GM19035 (cell line): ENCODE measurements at regions not wholly inside any gene's neighbourhood (a gene's known extent, or its start where the extent isn't known, plus 50 kb on each side); places are given as distances from the start of the nearest gene placed in this dataset.
"Not testable (repeated sequence)": the region's sequence is repeated elsewhere in the genome, so short reads cannot be mapped to it uniquely, and the experiment has no call there.

ENCODE experiments used
- ATAC-seq: cut with Tn5 transposase; IDR thresholded peaks from one replicate; pipeline ENCODE4 v1.9.1; 2021; ENCODE audit not compliant: unreplicated experiment

GRCh38 chr21:15564907-15565306 lies 164.9 kb upstream of the USP25 start:
- ATAC-seq: no peak

GRCh38 chr21:15566703-15567102 lies 163.1 kb upstream of the USP25 start:
- no peak for ATAC-seq

GRCh38 chr21:15567191-15567590 lies 162.6 kb upstream of the USP25 start:
- no peak for ATAC-seq

- no peak for ATAC-seq
Measured at GRCh38 chr21:15568516-15568915, 161.3 kb upstream of the USP25 start.

GRCh38 chr21:15586752-15587427 lies 142.9 kb upstream of the USP25 start:
- no peak for ATAC-seq

GRCh38 chr21:15592271-15592860 lies 137.4 kb upstream of the USP25 start:
- ATAC-seq: no peak

GRCh38 chr21:15592957-15593356 lies 136.8 kb upstream of the USP25 start:
- no peak for ATAC-seq

- no peak for ATAC-seq
Measured at GRCh38 chr21:15601390-15601789, 128.4 kb upstream of the USP25 start.

GRCh38 chr21:15604413-15604812 lies 125.4 kb upstream of the USP25 start:
- ATAC-seq: no peak

- no peak for ATAC-seq
Measured at GRCh38 chr21:15614766-15615165, 115.0 kb upstream of the USP25 start.

GRCh38 chr21:15616864-15617574 lies 112.8 kb upstream of the USP25 start:
- no peak for ATAC-seq

- ATAC-seq: no peak
Measured at GRCh38 chr21:15617964-15618363, 111.8 kb upstream of the USP25 start.

GRCh38 chr21:15620892-15621291 lies 108.9 kb upstream of the USP25 start:
- no peak for ATAC-seq

- no peak for ATAC-seq
Measured at GRCh38 chr21:15624646-15625045, 105.1 kb upstream of the USP25 start.

- ATAC-seq: no peak
Measured at GRCh38 chr21:15625363-15625762, 104.4 kb upstream of the USP25 start.

- ATAC-seq: no peak
Measured at GRCh38 chr21:15626031-15626430, 103.8 kb upstream of the USP25 start.

GRCh38 chr21:15627011-15627410 lies 102.8 kb upstream of the USP25 start:
- ATAC-seq: no peak

GRCh38 chr21:15627823-15628222 lies 102.0 kb upstream of the USP25 start:
- ATAC-seq: no peak

- no peak for ATAC-seq
Measured at GRCh38 chr21:15631342-15631741, 98.4 kb upstream of the USP25 start.

GRCh38 chr21:15634541-15634940 lies 95.2 kb upstream of the USP25 start:
- not testable (repeated sequence) for ATAC-seq

GRCh38 chr21:15638856-15639549 lies 90.8 kb upstream of the USP25 start:
- ATAC-seq: no peak

GRCh38 chr21:15640113-15640512 lies 89.7 kb upstream of the USP25 start:
- not testable (repeated sequence) for ATAC-seq
